HG02763 (cell line): ENCODE measurements at regions not wholly inside any gene's neighbourhood (a gene's known extent, or its start where the extent isn't known, plus 50 kb on each side); places are given as distances from the start of the nearest gene placed in this dataset.

Experiments used
- ATAC-seq: cut with Tn5 transposase; IDR thresholded peaks from one replicate; pipeline ENCODE4 v1.9.1; 2021; ENCODE audit warnings: mild to moderate bottlenecking, moderate library complexity; ENCODE audit not compliant: unreplicated experiment

DNA sequence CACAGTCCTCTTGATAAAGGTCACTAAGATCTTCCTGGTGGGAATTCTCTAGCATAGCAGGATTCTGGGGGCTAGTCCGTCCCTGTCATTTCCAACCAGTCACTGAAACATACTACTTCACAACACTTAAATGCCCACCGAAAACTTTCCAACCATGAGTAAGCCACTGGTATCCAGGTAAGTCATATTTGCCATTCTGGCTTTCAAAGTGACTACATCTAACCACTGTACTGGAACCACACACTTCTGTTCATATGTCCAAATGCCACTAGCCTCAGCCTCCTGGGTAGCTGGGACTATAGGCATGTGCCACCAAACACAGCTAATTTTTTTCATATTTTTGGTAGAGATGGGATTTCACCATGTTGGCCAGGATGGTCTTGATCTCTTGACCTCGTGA, 64.3 kb upstream of the VANGL1 start:
- no peak for ATAC-seq

DNA sequence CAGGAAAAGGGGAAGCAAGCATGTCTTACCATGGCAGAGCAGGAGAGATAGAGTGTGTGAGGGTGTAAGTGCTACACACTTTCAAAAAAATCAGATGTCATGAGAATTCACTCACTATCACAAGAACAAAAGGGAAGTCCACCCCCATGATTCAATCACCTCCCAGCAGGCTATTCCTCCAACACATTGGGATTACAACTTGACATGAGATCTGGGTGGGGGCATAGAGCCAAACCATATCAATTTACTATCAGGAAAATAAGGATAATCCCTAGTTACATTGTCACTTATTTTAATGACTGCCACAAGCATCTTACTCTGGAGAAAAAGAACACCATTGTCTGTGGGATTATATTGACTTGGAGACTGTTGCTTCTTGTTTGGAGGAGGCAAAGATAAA, 66.1 kb upstream of the VANGL1 start:
- no peak for ATAC-seq

GRCh38 chr1:115572710-115573109, 69.1 kb upstream of the VANGL1 start:
- no peak for ATAC-seq

DNA sequence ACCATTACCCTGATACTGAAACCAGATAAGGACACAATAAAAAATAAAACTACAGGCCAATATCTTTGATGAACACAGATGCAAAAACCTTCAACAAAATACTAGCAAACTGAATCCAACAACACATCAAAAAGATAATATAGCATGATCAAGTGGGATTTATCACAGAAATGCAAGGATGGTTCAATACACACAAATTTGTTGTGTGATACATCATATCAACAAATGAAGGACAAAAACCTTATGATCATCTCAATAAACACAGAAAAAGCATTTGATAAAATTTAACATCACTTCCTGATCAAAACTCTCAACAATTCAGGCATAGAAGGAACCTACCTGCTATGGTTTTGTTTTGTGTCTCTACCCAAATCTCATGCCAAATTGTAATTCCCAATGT, 74.3 kb upstream of the VANGL1 start:
- ATAC-seq = no peak

GRCh38 chr1:115565791-115566190, 76.0 kb upstream of the VANGL1 start:
- ATAC-seq = no peak

DNA sequence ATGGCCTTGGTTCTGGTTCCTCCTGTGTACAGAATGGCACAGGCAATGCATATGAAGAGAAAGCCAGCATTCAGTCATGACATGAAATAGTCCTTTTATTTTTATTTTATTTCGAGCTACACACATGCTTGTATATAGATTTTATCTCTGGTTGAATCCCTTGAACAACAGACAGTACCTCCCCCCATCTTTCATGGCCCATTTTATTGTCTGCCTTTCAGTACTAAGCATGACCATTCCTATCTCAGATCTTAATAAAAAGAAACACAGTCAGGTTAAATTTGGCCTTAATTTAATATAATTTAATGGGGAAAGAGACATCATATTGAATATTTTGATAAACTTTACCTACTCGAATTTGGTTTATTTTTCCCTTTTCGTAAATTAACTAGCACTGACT, 76.4 kb upstream of the VANGL1 start:
- no peak for ATAC-seq

DNA sequence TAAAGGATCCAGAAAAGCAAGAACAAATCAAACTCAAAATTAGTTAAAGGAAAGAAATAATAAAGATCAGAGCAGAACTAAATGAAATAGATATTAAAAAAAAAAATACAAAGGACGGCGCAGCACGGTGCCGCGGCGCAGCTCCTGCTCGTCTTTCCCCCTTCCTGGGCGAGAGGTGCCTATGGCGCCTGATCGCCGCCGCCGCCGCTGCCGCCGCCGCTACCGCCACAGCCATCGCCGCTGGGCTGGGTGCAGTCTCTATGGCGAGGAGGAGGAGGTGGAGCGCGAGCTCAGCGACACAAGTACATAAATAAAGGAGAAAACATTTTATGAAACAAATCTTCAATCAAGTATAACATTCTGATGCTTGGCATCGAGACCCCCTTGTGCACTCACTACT, 77.6 kb upstream of the VANGL1 start:
- no peak for ATAC-seq

GRCh38 chr1:115560027-115560426, 81.7 kb upstream of the VANGL1 start:
- no peak for ATAC-seq

- ATAC-seq = no peak
Observed at GRCh38 chr1:115558275-115558674, 83.5 kb upstream of the VANGL1 start.

DNA sequence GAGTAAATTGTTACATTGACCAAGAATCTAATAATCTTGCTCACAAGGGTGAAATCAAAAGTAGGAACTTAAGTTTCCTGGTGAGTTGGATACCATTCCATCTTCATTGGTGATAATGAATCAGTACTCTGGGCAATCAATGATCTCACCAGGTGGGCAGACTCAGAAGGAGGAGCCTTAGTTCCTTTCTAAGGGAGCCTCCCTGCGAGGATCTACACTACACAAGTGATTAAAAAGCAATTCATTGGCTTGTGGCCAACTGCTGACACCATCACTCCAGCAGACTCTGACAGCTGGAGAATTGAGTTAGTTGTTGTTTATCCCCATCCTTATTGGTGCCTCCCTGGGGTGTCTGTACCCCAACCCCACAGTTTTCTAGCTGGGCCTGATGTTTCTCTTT, 84.1 kb upstream of the VANGL1 start:
- ATAC-seq = no peak

GRCh38 chr1:115556236-115556635, 85.5 kb upstream of the VANGL1 start:
- no peak for ATAC-seq

- ATAC-seq = no peak
Observed at GRCh38 chr1:115555446-115555845, 86.3 kb upstream of the VANGL1 start.

DNA sequence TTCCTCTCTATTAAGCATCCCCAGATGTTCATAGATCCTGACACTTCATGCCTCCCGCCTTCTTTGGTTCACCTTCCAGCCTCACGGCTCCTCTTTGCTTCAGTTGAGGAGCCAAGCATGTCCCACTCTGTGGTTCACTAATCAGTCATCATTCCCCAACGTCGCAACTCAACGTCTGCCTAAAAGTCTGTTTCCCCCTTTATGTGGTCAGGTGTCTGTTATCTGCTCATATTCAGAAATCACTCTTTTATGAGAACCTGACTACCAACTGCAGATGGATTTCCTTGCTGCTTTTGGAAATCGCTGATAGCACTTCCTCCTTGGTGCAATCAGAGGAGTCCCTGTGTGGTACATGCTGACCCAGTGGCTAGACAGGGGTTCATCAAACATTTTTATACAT, 94.1 kb upstream of the VANGL1 start:
- no peak for ATAC-seq

GRCh38 chr1:115546846-115547245, 94.9 kb upstream of the VANGL1 start:
- ATAC-seq = no peak

DNA sequence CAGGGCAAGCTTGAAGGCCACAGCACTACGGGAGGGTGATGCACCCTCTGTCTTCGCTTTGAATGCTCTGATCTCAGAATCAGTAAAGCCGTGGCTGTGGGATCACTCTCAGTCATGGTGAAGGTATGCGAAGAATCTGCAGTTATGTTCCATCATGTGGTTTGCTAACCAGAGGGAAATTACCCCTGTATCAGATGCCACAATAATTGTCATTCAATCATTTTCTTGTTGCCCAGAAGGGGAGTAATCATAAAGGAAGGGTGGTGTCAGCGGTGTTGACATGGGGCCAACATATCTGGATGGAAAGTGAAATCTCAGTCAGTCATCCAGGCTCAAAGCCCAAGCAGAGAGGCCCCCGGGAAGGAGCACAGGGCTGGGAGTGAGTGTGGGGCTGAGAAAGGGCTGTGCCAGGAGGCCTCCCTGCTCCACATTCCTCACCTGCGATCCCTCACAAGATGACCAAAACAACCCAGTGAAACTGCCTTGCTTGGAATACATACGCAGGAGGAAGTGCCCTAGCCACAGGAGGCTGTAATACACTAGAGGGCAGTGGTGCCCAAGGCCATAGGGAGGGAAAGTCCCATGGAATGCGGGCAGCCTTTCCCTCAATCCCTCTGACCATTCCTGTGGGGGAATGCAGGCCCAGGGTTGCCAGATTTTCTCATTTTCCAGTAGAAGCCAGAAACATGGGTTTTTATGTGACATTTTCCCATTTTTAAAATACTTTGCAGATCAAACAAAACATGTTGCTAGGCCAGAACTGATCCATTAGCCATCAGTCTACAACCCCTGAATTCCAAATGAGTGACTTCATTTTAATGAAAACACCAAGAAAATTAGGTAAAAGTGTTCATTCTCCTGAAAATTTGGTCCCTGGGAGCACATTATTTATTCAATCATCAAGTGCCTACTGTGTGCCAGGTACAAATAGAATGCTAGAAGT, 95.7 kb upstream of the VANGL1 start:
- ATAC-seq = no peak

DNA sequence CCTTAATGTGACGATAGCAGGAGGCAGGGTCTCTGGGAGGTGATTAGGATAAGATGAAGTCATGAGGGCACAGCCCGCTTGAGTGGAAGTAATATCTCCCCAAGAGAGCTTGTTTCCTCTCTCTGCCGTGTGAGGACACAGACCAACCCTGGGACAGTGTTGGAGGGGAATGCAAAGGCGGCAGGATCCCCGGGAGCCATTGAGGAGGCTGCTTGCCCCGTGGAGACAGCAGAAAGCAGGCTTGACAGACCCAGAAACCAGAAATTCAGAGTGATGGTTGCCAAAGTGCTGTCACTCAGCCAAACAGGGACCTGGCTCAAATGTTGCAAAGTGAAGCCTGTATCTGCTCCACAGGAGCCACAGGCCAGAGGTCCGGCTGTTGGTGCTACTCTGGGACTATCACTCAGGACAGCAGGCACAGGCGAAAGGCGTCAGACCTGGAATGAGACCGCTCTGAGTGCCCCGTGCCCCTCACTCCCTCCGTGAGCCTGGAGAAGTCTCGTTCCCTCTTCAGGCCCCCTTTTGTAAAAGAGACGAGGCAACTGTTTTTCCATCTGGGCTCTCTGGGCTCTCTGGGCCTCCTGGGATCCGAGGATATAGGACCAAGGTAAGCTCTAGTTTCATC, 96.6 kb upstream of the VANGL1 start:
- ATAC-seq = no peak

- no peak for ATAC-seq
Observed at GRCh38 chr1:115544131-115544530, 97.6 kb upstream of the VANGL1 start.

DNA sequence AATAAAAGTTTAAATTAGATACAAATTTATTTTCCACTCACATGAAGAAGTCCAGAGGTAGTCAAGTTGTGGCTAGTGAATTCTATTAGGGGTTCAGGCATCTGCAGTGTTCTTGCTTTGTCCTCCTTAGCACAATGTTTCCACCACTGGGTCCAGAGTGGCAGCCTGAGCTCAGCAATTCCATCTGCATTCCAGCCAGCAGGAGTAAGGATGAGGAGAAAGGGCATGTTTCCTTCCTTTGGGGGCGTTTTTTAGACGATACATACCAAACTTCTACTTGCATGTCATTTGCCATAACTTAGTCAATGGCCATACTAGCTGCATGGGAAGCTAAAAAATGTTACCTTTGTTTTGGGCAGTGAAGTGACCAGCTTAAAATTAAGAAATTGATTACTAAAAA, 98.5 kb upstream of the VANGL1 start:
- no peak for ATAC-seq

GRCh38 chr1:115539736-115540135, 102.0 kb upstream of the VANGL1 start:
- ATAC-seq = no peak

GRCh38 chr1:115539061-115539460, 102.7 kb upstream of the VANGL1 start:
- no peak for ATAC-seq

DNA sequence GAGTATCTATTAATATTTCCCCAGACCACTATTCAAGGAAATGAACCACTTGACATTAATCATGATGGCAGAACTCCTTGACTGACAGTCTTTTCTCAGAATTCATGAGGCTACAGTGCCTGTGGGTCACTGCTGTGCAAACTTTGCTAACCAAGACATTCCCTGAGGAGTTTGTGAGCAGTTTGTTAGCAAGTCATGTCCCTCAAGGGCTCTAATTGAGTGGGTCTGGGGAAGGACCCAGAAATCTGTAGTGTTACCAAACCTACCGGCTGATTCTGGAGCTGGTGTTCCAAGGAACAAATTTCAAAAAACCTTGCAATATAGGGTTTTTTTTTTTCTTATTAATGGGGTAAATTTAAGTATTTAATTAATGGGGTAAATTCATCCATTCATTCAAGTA, 103.2 kb upstream of the VANGL1 start:
- no peak for ATAC-seq

DNA sequence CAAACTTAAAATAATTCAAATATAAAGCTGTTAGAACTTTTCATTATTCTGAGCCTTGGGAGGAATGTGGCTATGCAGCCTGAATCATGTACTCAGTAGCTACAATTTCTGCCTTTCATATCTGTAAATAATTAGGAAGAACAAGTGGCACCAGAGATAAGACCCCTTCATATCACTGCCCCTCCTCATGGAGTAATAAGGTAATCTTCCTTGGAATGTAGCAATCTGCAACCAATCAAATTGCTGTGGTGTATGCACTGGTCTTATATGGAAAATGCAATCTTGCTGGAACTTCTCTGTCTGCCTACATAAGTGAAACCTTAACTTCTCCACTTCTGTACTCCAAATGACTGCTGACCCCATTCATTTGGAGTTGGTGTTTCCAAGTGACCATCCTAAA, 104.4 kb upstream of the VANGL1 start:
- ATAC-seq = no peak
